ENCODE measurements at regions not wholly inside any gene's neighbourhood (a gene's known extent, or its start where the extent isn't known, plus 50 kb on each side); places are given as distances from the start of the nearest gene placed in this dataset.

GRCh38 chr1:47682786-47683350, 245.0 kb downstream of the FOXD2 start:
- TF ChIP-seq CTCF (IDR thresholded peaks at IDR 0.05) (no peak), POLR2A (IDR thresholded peaks at IDR 0.05) (no peak)

All from esophagus squamous epithelium (tissue), 4 donors.